ENCODE measurements at regions not wholly inside any gene's neighbourhood (a gene's known extent, or its start where the extent isn't known, plus 50 kb on each side); places are given as distances from the start of the nearest gene placed in this dataset.

DNA sequence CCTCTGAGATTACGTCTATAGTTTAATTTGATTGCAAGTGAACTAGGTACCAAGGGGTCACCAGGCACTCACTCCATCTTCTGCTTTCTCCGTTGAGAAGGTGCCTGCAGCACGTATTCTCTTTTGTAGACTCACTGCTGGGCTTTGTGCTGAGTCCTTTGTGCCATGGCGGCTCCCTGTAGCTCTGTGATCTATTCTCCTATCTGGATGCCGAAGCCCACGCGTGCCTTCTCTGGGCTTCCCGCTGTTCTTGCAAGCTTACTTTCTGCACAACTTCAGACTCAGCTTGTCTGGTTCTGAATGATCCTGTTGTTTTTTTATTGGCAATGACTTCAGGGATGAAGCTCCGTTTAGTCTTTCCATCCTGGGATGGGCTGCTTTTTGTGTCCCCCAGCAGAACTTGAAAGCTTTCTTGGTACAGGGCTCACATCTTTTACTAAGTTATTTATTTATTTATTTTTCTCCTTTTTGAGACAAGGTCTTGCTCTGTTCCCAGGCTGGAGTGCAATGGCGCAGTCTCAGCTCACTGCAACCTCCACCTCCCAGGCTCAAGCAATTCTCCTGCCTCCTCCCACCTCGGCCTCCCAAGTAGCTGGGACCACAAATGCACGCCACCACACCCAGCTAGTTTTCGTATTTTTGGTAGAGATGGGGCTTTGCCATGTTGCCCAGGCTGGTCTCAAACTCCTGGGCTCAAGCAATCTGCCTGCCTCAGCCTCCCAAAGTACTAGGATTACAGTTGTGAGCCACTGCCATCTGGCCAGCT is 100.9 kb upstream of the NKX1-1 start:
- DNase-seq (ENCODE audit: low read depth), result no peak
- in situ Hi-C loops (cut with HindIII; ENCODE audit: low pct_unique_long_range_greater_than_20kb, low sequenced_read_pairs), result no loop called here

DNA sequence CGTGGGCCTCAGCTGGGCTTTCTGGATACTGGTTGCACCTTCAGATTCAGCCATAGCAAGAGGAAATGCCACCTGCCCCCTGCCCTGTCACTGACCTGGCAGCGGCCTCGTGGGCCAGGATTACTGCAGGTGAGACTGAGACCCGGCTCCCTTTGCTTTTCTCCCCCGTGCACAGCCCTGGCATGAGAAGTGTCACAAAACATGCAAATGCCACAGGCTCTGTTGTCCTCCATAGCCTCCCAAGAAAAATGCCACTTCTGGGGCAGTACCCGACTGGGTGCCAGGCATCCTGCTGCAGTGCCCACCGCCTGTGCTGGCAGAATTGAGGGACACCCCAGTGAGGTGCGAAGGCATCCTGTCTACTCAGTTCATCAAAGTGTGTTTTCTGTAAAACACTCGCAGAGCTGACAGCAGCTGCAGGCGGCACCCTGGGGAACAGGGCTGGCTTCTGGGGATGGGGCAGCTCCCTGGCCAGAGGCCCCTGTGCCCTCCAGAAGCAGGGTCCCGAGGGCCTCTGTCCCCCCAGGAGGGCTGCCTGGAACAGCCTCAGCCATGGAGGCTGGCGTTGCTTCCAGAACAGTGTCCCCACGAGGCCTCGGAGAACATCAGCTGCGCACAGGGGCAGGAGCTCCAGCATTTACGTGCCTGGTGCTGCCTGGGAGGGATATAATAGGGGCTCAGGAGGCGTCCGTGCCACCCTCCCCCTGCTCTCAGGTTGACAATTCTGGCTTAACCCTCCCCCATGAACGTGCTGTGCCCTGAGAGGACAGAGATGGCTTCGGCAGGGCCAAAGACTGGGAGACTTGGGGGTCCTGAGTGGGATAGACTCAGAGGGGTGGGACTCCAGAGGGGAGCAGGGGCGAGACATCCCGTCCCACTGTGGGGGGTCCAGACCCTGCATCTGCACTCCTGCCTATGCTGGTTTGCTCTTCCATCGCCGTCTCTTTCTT is 99.5 kb upstream of the NKX1-1 start:
- no peak for DNase-seq (ENCODE audit: low read depth)
- in situ Hi-C loops (cut with HindIII; ENCODE audit: low pct_unique_long_range_greater_than_20kb, low sequenced_read_pairs), result no loop called here

DNA sequence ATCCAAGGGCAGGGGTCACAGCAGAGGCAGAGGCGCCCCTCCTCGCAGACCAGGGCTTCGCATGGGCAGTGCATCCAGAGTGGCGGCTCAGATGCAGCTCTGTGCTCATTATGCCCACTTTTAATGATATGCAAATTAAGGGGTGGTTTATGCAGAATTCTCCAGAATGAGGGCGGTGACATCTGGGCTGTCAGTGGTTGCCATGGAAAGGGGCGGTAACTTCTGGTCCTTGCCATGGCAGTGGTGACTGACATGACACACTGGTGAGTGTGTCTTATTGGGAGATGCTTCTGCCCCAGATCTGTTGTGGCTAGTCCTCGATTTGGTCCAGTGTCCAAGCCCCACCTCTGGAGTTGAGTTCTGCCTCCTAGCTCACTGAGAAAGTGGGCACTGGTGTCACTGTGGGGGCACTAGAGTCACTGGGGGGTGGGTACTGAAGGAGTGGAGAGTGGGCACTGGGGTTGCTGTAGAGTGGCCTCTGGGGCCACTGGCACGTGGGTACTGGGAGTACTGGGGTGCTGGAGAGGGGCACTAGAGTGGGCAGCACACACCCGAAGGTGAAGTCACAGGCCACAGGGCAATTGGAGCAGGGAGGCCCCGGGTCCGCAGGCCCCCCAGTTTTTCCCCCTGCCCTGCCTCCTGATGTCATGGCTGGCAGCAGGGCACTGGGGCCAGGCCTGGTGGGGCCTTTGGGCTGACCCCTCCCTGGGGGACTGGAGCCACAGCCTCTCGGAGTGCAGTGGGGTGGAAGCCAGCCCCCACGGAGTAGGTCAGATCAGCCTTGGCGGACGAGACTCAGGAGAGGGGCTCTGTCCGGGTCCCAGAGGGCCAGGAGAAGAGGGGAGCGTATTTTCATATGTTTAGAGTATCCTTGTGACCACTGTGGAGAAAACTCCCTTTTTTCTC is 98.6 kb upstream of the NKX1-1 start:
- no peak for DNase-seq (ENCODE audit: low read depth)
- in situ Hi-C loops (cut with HindIII; ENCODE audit: low pct_unique_long_range_greater_than_20kb, low sequenced_read_pairs), result no loop called here

DNA sequence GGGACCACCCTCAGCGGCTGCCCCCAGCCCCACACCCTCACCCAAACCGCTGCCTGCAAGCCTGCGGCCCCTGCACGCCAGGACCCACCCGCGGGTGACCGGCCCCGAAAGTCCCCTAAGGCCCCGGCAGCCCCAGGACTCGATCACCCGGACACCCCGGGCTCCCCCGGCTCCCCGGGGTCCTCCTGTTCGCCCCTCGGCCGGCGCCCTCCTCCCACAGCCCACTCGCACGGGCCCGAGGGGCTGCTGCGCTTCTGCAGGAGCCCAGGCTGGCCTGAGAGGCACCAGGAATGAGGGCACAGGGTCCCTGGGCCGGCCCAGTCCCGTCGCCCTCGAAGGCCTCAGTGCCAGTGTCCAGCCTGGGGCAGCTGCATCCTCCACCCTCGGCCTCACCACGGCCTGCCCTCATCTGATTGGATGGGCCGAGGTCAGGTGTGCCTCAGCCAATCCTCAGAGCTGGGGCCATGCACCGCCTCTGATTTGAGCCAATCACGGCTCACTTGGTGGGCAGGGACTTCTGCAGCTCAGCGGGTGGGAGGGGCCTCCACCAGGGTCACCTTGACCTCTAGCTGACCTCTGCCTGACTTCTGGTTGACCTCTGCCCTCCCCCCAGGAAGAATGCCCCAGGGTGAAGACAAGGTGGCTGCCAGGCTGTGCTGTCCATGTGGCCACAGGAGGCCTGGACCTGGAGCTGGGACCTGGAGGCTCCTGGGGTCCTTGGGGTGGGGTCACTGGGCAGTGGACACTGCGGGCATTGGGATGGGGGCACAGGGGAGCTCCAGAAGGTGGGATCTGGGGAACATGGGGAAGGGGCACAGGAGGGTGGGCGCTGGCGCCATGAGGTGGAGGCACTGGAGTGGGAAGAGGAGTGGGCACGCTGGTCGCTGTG is 97.6 kb upstream of the NKX1-1 start:
- DNase-seq (ENCODE audit: low read depth), result no peak
- in situ Hi-C loops (cut with HindIII; ENCODE audit: low pct_unique_long_range_greater_than_20kb, low sequenced_read_pairs), result no loop called here

DNA sequence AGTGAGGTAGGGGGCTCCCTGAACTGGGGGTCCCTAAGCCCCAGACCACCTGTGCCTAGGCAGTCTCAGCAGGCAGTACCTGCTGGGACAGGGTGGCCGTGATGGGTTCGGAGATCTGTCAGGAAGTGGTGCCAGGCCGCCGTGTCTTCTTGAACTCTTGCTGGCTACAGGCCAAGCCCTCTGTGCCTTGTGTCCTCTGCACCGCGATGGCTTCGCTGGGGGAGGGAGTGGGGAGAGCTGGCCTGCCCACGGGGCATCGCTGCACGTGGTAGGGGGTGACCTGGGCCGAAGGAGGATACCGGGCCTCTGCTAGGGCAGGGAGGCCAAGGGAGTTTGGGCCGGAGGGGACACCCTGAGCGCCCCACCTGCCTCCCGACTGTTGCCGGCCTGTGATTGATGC is 96.7 kb upstream of the NKX1-1 start:
- no peak for DNase-seq (ENCODE audit: low read depth)
- in situ Hi-C loops (cut with HindIII; ENCODE audit: low pct_unique_long_range_greater_than_20kb, low sequenced_read_pairs), result no loop called here

DNA sequence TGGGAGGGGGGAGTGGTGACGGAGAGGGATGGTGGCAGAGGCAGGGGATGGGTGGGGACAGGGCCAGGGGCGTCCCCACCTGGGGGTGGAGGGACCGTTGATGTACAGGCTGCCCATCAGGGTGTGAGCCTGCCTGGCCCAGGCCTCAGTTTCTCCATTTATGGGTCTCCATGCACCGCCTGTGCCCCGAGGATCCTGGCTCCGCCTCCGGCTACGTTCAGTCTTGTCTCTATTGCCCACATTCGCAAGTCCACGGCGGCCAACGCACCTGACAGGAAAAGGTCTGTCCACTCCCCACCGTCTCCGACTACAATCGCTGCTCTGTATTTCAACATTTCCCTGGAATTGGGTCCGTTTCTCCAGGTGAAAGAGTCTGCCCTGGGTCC is 96.3 kb upstream of the NKX1-1 start:
- in situ Hi-C loops (cut with HindIII; ENCODE audit: low pct_unique_long_range_greater_than_20kb, low sequenced_read_pairs), result no loop called here
- no peak for DNase-seq (ENCODE audit: low read depth)

DNA sequence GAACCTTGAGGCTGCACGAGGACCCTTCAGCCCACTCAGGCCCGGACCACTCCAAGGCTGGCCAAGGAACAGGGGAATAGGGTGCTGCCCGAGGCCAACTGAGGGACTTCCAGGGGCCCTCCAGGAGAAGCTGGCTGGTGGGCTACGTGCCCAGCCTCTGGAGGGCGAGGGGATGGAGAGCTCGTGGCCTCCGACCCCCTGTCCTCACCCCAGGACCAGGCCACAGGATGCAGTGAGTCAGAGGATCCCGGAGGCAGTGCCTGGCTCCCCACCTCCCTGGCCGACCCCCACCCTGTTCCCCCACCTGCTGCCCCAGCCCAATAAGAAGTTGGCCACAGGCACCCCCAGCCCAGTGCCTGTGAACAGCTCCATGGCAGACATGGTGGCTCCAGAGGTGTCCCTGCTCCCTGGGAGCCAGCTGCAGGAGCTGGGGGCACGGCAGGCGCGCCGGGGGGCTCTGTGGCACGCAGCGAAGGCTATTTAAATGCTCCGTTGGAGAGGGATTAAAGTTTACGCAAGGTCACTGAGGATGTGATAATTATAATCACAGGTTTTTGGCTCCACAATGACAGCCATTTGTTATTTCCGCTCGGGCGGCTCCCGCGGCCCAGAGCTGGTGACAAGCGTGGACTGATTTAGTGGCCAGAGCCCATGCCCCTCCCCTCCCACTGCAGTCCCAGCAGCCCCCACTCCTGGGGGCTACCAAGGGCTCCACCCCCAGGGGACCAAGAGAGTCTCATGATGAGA is 95.7 kb upstream of the NKX1-1 start:
- no peak for DNase-seq (ENCODE audit: low read depth)
- in situ Hi-C loops (cut with HindIII; ENCODE audit: low pct_unique_long_range_greater_than_20kb, low sequenced_read_pairs), result no loop called here

DNA sequence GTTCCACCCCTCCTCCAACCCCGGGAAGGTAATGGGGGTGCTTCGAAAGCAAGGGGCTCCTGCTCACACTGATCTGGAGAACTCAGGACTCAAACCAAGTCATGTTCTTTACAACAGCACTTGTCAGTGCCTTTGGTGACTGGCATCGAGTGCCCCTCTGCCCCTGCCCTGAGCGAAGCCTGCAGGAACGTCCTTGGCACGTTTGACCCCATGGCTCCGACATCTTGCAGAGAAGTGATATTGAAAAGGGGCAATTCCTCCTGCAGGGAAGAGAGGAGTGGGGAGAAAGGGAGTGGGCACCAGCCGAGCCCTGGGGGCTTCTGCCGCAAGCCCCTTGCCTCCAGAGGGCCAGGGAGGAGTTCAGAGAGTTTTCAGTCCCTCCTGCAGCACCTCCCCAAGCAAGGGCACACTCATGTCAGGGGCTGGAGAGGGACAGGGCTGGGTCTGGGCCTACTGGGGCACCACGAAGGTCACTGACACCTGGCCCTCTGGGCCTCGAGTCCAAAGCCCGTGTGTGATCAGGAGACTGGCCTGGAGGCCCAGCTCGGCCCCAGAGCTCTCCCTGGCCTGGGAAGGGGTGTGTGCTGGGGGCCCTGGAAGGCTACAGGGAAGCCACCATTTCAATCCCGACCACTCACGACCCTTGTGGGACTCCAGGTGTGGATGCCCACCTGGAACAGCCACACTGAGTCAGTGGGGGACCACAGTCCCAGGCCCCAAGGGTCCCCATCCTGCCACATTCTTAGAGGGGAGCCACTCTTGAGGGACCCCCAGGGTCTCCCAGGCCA is 94.9 kb upstream of the NKX1-1 start:
- in situ Hi-C loops (cut with HindIII; ENCODE audit: low pct_unique_long_range_greater_than_20kb, low sequenced_read_pairs), result no loop called here
- DNase-seq (ENCODE audit: low read depth), result no peak

DNA sequence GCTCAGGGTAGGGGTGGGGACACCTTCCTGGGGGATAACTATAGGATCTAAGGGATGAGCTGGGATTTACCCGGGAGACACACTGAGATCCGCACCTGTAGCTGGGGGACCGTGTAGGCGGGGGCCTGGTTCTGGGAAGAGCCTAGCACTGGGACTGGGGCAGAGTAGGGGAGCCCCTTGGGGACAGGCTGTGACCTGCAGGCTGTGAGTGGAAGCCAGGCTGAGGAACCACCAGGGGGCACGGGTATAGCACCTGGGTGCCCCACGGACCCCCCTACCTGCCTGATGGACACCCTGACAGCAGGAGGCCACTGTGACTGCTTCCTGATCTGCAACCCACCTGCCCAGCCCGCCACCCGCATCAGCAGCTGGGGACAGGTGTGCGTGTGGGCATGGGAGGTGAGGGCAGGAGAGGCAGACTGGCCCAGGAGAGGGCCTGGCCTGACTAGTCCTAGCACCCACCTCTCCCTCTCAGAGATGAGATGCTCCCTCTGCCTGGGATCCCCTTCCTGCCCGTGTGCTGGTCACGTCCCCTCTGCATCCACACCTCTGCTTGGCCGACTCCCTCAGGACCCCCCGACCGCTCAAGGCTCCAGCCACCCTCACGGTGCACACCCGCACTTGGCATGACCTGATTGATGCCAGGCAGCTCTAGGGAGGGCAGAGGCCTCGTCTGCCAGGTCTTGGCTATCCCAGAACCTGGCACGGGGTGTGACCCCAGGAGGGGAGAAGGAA is 94.2 kb upstream of the NKX1-1 start:
- in situ Hi-C loops (cut with HindIII; ENCODE audit: low pct_unique_long_range_greater_than_20kb, low sequenced_read_pairs), result no loop called here

DNA sequence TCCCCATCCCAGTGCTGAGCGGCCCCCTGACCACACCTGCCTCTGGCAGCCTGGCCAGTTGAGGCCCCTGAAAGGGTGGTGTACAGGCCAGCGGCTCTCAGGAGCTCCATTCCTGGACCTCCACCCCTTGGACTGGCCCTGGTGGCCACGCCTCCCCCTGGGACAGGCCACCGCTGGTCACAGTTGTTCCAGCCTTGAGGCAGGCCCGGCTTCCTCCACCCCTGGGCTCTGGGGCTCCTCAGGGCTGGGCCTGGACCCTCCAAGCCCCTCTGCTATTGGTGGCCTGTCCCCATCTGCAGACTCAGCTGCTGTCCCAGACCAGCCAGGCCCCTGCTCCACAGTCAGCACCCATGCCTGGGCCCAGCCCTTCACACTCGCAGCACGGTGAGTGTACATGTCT is 93.2 kb upstream of the NKX1-1 start:
- DNase-seq (ENCODE audit: low read depth), result no peak
- in situ Hi-C loops (cut with HindIII; ENCODE audit: low pct_unique_long_range_greater_than_20kb, low sequenced_read_pairs), result no loop called here

More for the DNA sequence above, 94.2 kb upstream of the NKX1-1 start:
- no peak for DNase-seq (ENCODE audit: low read depth)

DNA sequence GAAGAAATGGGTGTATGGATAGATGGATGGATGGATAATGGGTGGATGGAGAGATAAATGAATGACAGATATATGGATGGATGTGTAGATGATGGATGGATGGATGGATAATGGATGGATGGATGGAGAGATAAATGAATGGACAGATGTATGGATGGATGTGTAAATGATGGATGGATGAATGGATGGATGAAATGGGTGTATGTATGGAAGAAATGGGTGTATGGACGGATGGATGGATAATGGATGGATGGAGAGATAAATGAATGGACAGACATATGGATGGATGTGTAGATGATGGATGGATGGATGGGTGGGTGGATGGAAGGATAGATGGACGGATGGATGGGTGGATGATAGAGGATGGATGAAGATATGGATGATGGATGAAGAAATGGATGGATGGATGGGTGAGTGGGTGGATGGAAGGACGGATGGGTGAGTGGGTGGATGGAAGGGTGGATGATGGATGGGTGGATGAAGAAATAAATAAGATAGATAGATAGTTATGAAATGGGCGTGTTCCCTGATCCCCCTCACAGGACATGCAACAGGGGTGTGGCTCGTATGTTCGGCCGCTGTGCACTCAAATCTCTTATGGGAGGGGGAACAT is 91.1 kb upstream of the NKX1-1 start:
- no peak for DNase-seq (ENCODE audit: low read depth)
- in situ Hi-C loops (cut with HindIII; ENCODE audit: low pct_unique_long_range_greater_than_20kb, low sequenced_read_pairs), result no loop called here

DNA sequence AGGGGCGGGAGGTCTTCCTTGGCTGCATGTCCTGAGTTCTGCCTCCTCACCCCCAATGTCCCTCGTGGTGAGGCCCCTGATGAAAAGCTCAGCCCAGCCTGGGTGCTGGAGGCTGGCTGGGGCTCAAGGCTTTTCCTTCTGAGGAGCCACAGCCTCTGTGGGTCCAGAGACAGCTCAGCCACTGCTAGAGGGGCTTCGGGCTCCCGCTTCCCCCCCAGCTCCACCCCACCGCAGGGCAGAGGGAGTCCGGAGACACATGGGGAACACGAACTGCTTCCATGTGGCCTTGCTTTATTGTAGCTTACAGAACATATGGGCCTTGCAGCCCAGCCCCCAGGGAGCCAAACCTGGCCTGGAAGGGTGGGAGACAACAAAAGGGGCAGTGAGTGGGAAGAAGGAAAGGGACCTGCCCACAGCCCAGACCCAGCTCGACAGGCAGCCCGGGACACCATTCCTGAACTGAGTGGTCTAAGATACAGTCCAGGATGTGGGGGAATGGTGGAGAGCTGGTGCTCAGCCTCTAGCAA is 89.9 kb upstream of the NKX1-1 start:
- no peak for DNase-seq (ENCODE audit: low read depth)
- in situ Hi-C loops (cut with HindIII; ENCODE audit: low pct_unique_long_range_greater_than_20kb, low sequenced_read_pairs), result no loop called here

DNA sequence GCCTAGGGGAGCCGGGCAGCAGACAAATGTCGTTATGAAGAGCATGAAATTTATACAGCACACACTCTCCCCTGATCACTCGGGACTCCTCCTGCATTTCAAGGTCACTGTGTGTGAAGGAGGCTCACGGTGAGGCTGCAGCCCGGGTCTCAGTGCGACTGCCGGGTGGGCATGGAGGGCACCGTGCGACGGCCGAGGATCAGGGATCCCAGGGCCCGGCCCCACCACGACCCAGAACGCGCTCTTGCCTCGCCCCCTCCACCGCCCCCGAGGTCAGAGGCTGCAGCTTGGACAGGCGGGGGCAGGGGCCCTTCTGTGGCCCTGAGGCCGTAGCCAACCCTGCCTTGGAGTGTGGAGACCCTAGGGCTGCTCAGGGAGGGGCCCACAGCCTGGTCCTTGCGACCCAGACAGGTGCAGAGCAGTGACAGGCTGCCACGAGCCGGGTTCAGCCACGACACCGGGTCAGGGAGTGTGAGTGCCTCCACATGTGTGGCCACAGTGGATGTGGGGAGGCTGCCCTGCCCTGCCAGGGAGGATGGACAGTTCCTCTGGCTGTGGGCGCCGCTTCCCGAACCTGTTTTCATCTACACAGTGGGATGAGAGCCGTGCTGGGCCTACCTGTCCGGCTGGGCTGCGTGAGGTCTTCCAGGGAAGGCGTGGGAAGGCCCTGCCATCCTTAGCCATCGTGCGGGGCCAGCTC is 89.3 kb upstream of the NKX1-1 start:
- no peak for DNase-seq (ENCODE audit: low read depth)
- in situ Hi-C loops (cut with HindIII; ENCODE audit: low pct_unique_long_range_greater_than_20kb, low sequenced_read_pairs), result no loop called here

DNA sequence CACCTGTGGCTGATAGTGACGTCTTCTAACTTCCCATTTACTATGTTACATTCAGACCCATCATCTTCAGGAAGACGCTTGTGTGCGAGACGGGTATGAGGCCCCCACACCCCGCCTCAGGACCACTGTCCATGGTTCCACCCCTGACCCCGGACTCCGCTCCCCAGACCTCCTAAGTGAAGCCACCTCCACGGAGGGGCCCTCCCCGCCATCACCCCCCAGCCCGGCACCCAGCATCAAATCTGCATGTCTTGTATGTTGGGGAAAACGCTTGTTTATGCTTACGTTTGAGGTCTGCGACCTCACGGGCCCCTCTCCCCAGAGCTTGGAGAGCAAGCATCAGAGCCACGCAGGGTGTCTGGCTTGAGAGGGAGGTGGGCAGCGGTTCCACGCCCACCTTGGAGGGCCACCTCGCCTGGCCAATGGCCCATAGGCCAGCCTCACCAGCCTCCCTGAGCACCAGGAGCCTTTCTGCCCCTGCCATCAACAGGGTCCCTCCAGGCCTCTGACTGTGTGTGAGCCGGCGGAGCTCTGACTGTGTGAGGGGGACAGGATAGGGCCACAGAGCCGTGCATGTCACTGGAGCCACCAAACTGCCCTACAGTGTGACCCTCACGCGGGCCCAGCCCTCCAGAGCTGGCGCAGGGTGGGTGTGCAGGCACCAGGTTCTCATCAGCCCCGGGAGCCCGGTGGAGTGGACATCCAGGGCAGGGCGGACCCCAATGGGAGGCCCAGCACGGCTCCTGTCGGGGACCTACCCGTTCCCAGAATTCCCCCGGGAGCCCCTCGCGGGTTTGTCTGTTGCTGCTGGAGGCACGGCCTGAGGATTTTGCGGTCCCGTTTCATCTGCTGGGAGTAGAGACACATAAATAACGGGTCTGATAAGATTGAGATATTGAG is 88.4 kb upstream of the NKX1-1 start:
- DNase-seq (ENCODE audit: low read depth), result no peak
- in situ Hi-C loops (cut with HindIII; ENCODE audit: low pct_unique_long_range_greater_than_20kb, low sequenced_read_pairs), result no loop called here

All from Caki2 (cell line).